Ovary (tissue), 7 donors: ENCODE measurements at regions not wholly inside any gene's neighbourhood (a gene's known extent, or its start where the extent isn't known, plus 50 kb on each side); places are given as distances from the start of the nearest gene placed in this dataset.

Experiments
- DNase-seq, 5 donors: peaks; one replicate each; pipeline ENCODE4 v3.0.0-alpha.2; 2019 to 2020
- H3K27ac ChIP-seq, 2 donors: fragments of 200-600 bp; one replicate each; pipeline versions ENCODE4 v1.5.1 to v1.8.0; 2019 to 2022
- H3K27me3 ChIP-seq: fragments of 200-600 bp; one replicate; pipeline ENCODE4 v1.8.0; 2022
- H3K36me3 ChIP-seq: fragments of 200-600 bp; sonication (generic); one replicate; pipeline ENCODE4 v1.5.1; 2019
- H3K4me1 ChIP-seq: one replicate; pipeline ENCODE4 v1.8.1; 2013; ENCODE audit warnings: mild to moderate bottlenecking, moderate library complexity; ENCODE audit not compliant: insufficient read depth
- H3K4me3 ChIP-seq: fragments of 200-600 bp; sonication (generic); one replicate; pipeline ENCODE4 v1.5.1; 2017
- H3K9me3 ChIP-seq, 2 donors: fragments of 200-600 bp in 1 of 2; sonication (generic) in 1 of 2; one replicate each; pipeline versions ENCODE4 v1.5.1 to v1.8.1; 2013 to 2019; ENCODE audit warnings: mild to moderate bottlenecking in 1 of 2, moderate library complexity in 1 of 2
- EP300 ChIP-seq: sonication (generic); formaldehyde crosslinking; IDR thresholded peaks from one replicate; pipeline ENCODE4 v1.6.1; 2017; ENCODE audit warnings: antibody characterized with exemption
- POLR2A ChIP-seq: fragments of 450-650 bp; IDR thresholded peaks from one replicate; pipeline ENCODE4 v1.6.1; 2017; ENCODE audit warnings: antibody characterized with exemption, mild to moderate bottlenecking, moderate library complexity
- WGBS, 3 donors: extraction: QIAGEN DNeasy Blood & Tissue Kit in 1 of 3; methylation state at CpG; one replicate each; pipeline versions ENCODE4 v1.1.5 to v1.1.7; 2013 to 2017; 5-methylcytosine and 5-hydroxymethylcytosine counted together
- intact Hi-C, 4 donors: fragments of 100-400 bp; cut with DNase I; formaldehyde crosslinking; loops; one replicate each; pipeline versions ENCODE4 v1.11.0 to v1.15.1; 2022 to 2023
- TF ChIP-seq, protein P1 (sequence below), 3 donors: fragments of 450-650 bp in 2 of 3; fragments of 200-600 bp in 1 of 3; IDR thresholded peaks; one replicate each; pipeline versions ENCODE4 v1.5.1 to v1.8.0; 2016 to 2022; ENCODE audit warnings: antibody characterized with exemption in 3 of 3, mild to moderate bottlenecking in 1 of 3
- donor health status: DM: no; HTN: no; CAD: no; lungs with moderate emphysema.
- donor health status: DM: no; HTN: no; CAD: no.
- donor health status: Bipolar disorder and iron deficiency.
- donor health status: DM: no; HTN: no; CAD: no.
- donor health status: DM: yes; HTN: yes; CAD: no.

GRCh38 chr12:131260954-131261353 lies 307.2 kb downstream of the ADGRD1 start:
- H3K9me3 ChIP-seq: no peaks in the 10 kb centered on the region
- TF ChIP-seq, protein P1, sequence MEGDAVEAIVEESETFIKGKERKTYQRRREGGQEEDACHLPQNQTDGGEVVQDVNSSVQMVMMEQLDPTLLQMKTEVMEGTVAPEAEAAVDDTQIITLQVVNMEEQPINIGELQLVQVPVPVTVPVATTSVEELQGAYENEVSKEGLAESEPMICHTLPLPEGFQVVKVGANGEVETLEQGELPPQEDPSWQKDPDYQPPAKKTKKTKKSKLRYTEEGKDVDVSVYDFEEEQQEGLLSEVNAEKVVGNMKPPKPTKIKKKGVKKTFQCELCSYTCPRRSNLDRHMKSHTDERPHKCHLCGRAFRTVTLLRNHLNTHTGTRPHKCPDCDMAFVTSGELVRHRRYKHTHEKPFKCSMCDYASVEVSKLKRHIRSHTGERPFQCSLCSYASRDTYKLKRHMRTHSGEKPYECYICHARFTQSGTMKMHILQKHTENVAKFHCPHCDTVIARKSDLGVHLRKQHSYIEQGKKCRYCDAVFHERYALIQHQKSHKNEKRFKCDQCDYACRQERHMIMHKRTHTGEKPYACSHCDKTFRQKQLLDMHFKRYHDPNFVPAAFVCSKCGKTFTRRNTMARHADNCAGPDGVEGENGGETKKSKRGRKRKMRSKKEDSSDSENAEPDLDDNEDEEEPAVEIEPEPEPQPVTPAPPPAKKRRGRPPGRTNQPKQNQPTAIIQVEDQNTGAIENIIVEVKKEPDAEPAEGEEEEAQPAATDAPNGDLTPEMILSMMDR (IDR thresholded peaks at IDR 0.05): no peak
- no peak for TF ChIP-seq POLR2A
- TF ChIP-seq EP300: no peak
- H3K27ac ChIP-seq: no peak overlapping the region
- intact Hi-C loops: no loop called here
- DNase-seq: no peak
- H3K27me3 ChIP-seq: no peaks in the 10 kb centered on the region
- WGBS, 3 donors: 70 to 73% (median 73%) methylated on average over 6 of the region's 6 CpGs
- H3K4me3 ChIP-seq: no peak overlapping the region
- no peaks in the 10 kb centered on the region for H3K36me3 ChIP-seq
- no peaks in the 10 kb centered on the region for H3K4me1 ChIP-seq

- H3K27ac ChIP-seq: no peak overlapping the region
- H3K4me3 ChIP-seq: no peak overlapping the region
- intact Hi-C loops: no loop called here
- H3K27me3 ChIP-seq: no peaks in the 10 kb centered on the region
- H3K36me3 ChIP-seq: no peaks in the 10 kb centered on the region
- no peaks in the 10 kb centered on the region for H3K9me3 ChIP-seq
- WGBS, 3 donors: 80 to 87% (median 84%) methylated on average over 16 to 17 of the region's 17 CpGs
- H3K4me1 ChIP-seq: no peaks in the 10 kb centered on the region
- DNase-seq: no peak
- TF ChIP-seq, protein P1 (IDR thresholded peaks at IDR 0.05): no peak
- no peak for TF ChIP-seq POLR2A
- no peak for TF ChIP-seq EP300
Observed at GRCh38 chr12:131261906-131262305, 308.2 kb downstream of the ADGRD1 start.

DNA sequence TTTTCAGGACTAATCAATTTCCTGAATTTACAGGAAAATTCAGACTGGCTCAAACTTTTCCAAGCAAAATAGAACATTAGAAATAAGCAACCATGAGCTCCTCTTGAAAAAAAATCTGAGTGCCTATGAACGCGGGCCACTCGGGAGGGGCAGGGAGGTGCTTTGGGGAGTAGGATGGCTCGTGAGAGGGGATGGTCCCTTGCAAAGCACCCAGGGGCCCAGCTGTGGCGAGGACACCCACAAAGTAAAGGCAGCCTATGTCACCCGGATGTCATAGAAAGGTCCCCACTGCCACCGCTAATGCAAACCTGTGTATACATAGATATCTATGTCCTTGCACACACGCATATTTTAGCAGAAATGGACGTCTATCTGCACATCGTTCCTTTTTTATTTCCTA lies 309.9 kb downstream of the ADGRD1 start:
- H3K36me3 ChIP-seq: no peaks in the 10 kb centered on the region
- no peaks in the 10 kb centered on the region for H3K4me1 ChIP-seq
- no peak overlapping the region for H3K4me3 ChIP-seq
- TF ChIP-seq, protein P1 (IDR thresholded peaks at IDR 0.05): no peak
- TF ChIP-seq EP300: no peak
- DNase-seq: no peak
- no peaks in the 10 kb centered on the region for H3K9me3 ChIP-seq
- 61 to 71% (median 67%) methylated on average over 10 of the region's 10 CpGs for WGBS, 3 donors
- H3K27ac ChIP-seq: no peak overlapping the region
- H3K27me3 ChIP-seq: no peaks in the 10 kb centered on the region
- intact Hi-C loops: no loop called here

DNA sequence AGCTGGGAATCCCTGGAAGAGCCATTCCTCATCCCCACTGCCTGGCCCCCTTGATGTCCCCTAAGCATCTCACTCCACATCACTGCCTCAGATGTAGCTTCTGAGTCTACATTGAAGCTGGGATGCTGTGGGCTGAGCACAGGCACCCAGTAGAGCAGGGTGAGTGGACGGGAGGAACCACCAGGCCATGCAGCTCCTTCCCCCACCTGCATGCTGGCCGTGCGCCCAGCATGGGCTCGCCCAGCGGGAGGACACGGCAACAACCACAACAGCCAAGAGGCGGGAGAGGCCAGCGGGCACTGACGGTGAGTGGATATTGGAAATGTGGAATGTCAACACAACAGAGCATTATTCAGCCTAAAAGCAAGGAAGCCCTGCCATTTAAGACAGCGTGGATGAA lies 310.9 kb downstream of the ADGRD1 start:
- H3K4me3 ChIP-seq: no peak overlapping the region
- H3K27ac ChIP-seq: no peak overlapping the region
- intact Hi-C loops: no loop called here
- H3K9me3 ChIP-seq: no peaks in the 10 kb centered on the region
- TF ChIP-seq EP300: no peak
- TF ChIP-seq, protein P1 (IDR thresholded peaks at IDR 0.05): no peak
- no peak for TF ChIP-seq POLR2A
- no peaks in the 10 kb centered on the region for H3K27me3 ChIP-seq
- WGBS, 3 donors: 27 to 62% (median 33%) methylated on average over 10 of the region's 10 CpGs
- no peaks in the 10 kb centered on the region for H3K36me3 ChIP-seq
- no peaks in the 10 kb centered on the region for H3K4me1 ChIP-seq
- peak in 4 of 5 donors; percentile 46 to 75 (median 58) for DNase-seq
